ENCODE measurements at regions not wholly inside any gene's neighbourhood (a gene's known extent, or its start where the extent isn't known, plus 50 kb on each side); places are given as distances from the start of the nearest gene placed in this dataset.
"Not testable (repeated sequence)": the region's sequence is repeated elsewhere in the genome, so short reads cannot be mapped to it uniquely, and the experiment has no call there.

- not testable (repeated sequence) for DNase-seq (ENCODE audit: low read depth)
These were observed 61.0 kb downstream of the FOXD4L5 start for GRCh38 chr9:65223986-65224385.

- not testable (repeated sequence) for DNase-seq (ENCODE audit: low read depth)
These were observed 76.2 kb downstream of the FOXD4L5 start for GRCh38 chr9:65208834-65209233.

GRCh38 chr9:65207273-65207672 lies 77.7 kb downstream of the FOXD4L5 start:
- not testable (repeated sequence) for DNase-seq (ENCODE audit: low read depth)

GRCh38 chr9:65205853-65206252 lies 79.2 kb downstream of the FOXD4L5 start:
- DNase-seq (ENCODE audit: low read depth), result not testable (repeated sequence)

GRCh38 chr9:65195781-65196180 lies 89.2 kb downstream of the FOXD4L5 start:
- DNase-seq (ENCODE audit: low read depth), result not testable (repeated sequence)

GRCh38 chr9:65155937-65156336 lies 129.1 kb downstream of the FOXD4L5 start:
- peak; percentile 36 for DNase-seq (ENCODE audit: low read depth)

Data from ELR (cell line).